ENCODE measurements at regions not wholly inside any gene's neighbourhood (a gene's known extent, or its start where the extent isn't known, plus 50 kb on each side); places are given as distances from the start of the nearest gene placed in this dataset.

- Histone ChIP-seq H3K27ac (ENCODE audit: low read length) (no peak overlapping the region), H3K4me1 (ENCODE audit: control insufficient read depth, insufficient read depth, low read length) (no peaks in the 10 kb centered on the region), H3K36me3 (ENCODE audit: control insufficient read depth, insufficient read depth, low read length) (no peaks in the 10 kb centered on the region), H3K9me3 (ENCODE audit: control insufficient read depth, insufficient read depth, low read length) (no peaks in the 10 kb centered on the region), H3K4me3 (ENCODE audit: low read length) (no peak overlapping the region), H3K27me3 (ENCODE audit: control insufficient read depth, insufficient read depth, low read length) (peaks cover 5% of the 10 kb centered on the region)
- Mint-ChIP-seq H3K4me1 (no peaks in the 10 kb centered on the region), H3K27me3 (ENCODE audit: low read depth in 2 of 2) (peaks cover 30 to 71% of the 10 kb centered on the region in 2 donors), H3K9me3 (no peaks in the 10 kb centered on the region), H3K36me3 (no peaks in the 10 kb centered on the region), H3K4me3 (no peak overlapping the region), H3K27ac (no peak overlapping the region)
- TF ChIP-seq CTCF (IDR thresholded peaks at IDR 0.05), result no peak
- DNase-seq (no peak), ATAC-seq (no peak)
- intact Hi-C loops (cut with micrococcal nuclease), result no loop called here
- WGBS (ENCODE audit: insufficient coverage), result 82% methylated on average over 5 of the region's 8 CpGs
These were observed 55.9 kb downstream of the ZBTB18 start for GRCh38 chr1:244106837-244107493.

- Mint-ChIP-seq H3K9me3 (no peaks in the 10 kb centered on the region), H3K4me3 (no peak overlapping the region), H3K4me1 (no peaks in the 10 kb centered on the region), H3K27ac (no peak overlapping the region), H3K27me3 (ENCODE audit: low read depth in 2 of 2) (peaks cover 11 to 60% of the 10 kb centered on the region in 2 donors), H3K36me3 (no peaks in the 10 kb centered on the region)
- no peak overlapping the region for H3K4me3 ChIP-seq (ENCODE audit: low read length)
- TF ChIP-seq CTCF (IDR thresholded peaks at IDR 0.05), result no peak
- H3K27me3 ChIP-seq (ENCODE audit: control insufficient read depth, insufficient read depth, low read length), result no peaks in the 10 kb centered on the region
- H3K4me1 ChIP-seq (ENCODE audit: control insufficient read depth, insufficient read depth, low read length), result no peaks in the 10 kb centered on the region
- ATAC-seq (no peak), DNase-seq (no peak)
- H3K27ac ChIP-seq (ENCODE audit: low read length), result no peak overlapping the region
- 73% methylated on average over 7 of the region's 7 CpGs for WGBS (ENCODE audit: insufficient coverage)
- intact Hi-C loops (cut with micrococcal nuclease), result no loop called here
- H3K36me3 ChIP-seq (ENCODE audit: control insufficient read depth, insufficient read depth, low read length), result no peaks in the 10 kb centered on the region
- no peaks in the 10 kb centered on the region for H3K9me3 ChIP-seq (ENCODE audit: control insufficient read depth, insufficient read depth, low read length)
These were observed 59.9 kb downstream of the ZBTB18 start for GRCh38 chr1:244111027-244111426.

- Histone ChIP-seq H3K4me3 (ENCODE audit: low read length) (no peak overlapping the region), H3K36me3 (ENCODE audit: control insufficient read depth, insufficient read depth, low read length) (no peaks in the 10 kb centered on the region), H3K27ac (ENCODE audit: low read length) (no peak overlapping the region), H3K4me1 (ENCODE audit: control insufficient read depth, insufficient read depth, low read length) (no peaks in the 10 kb centered on the region), H3K9me3 (ENCODE audit: control insufficient read depth, insufficient read depth, low read length) (no peaks in the 10 kb centered on the region), H3K27me3 (ENCODE audit: control insufficient read depth, insufficient read depth, low read length) (no peaks in the 10 kb centered on the region)
- Mint-ChIP-seq H3K36me3 (no peaks in the 10 kb centered on the region), H3K9me3 (no peaks in the 10 kb centered on the region), H3K27me3 (ENCODE audit: low read depth in 2 of 2) (peaks cover 13 to 59% of the 10 kb centered on the region in 2 donors), H3K27ac (no peak overlapping the region), H3K4me1 (no peaks in the 10 kb centered on the region), H3K4me3 (no peak overlapping the region)
- 92% methylated on average over 5 of the region's 5 CpGs for WGBS (ENCODE audit: insufficient coverage)
- ATAC-seq (no peak), DNase-seq (no peak)
- intact Hi-C loops (cut with micrococcal nuclease), result no loop called here
- no peak for TF ChIP-seq CTCF (IDR thresholded peaks at IDR 0.05)
These were observed 61.0 kb downstream of the ZBTB18 start for GRCh38 chr1:244112041-244112440.

GRCh38 chr1:244112636-244113035, 61.6 kb downstream of the ZBTB18 start:
- Histone ChIP-seq H3K9me3 (ENCODE audit: control insufficient read depth, insufficient read depth, low read length) (no peaks in the 10 kb centered on the region), H3K27ac (ENCODE audit: low read length) (no peak overlapping the region), H3K36me3 (ENCODE audit: control insufficient read depth, insufficient read depth, low read length) (no peaks in the 10 kb centered on the region), H3K27me3 (ENCODE audit: control insufficient read depth, insufficient read depth, low read length) (no peaks in the 10 kb centered on the region), H3K4me3 (ENCODE audit: low read length) (no peak overlapping the region), H3K4me1 (ENCODE audit: control insufficient read depth, insufficient read depth, low read length) (no peaks in the 10 kb centered on the region)
- H3K4me1 Mint-ChIP-seq, result no peaks in the 10 kb centered on the region
- 83% methylated on average over 1 of the region's 1 CpG for WGBS (ENCODE audit: insufficient coverage)
- H3K9me3 Mint-ChIP-seq, result no peaks in the 10 kb centered on the region
- no peaks in the 10 kb centered on the region for H3K36me3 Mint-ChIP-seq
- ATAC-seq (no peak), DNase-seq (no peak)
- peaks cover 13 to 59% of the 10 kb centered on the region in 2 donors for H3K27me3 Mint-ChIP-seq (ENCODE audit: low read depth in 2 of 2)
- H3K27ac Mint-ChIP-seq, result no peak overlapping the region
- no peak for TF ChIP-seq CTCF (IDR thresholded peaks at IDR 0.05)
- no peak overlapping the region for H3K4me3 Mint-ChIP-seq
- intact Hi-C loops (cut with micrococcal nuclease), result no loop called here

All from natural killer cell (primary cell).